Immature natural killer cell (primary cell): ENCODE measurements at regions not wholly inside any gene's neighbourhood (a gene's known extent, or its start where the extent isn't known, plus 50 kb on each side); places are given as distances from the start of the nearest gene placed in this dataset.
"Not testable (repeated sequence)": the region's sequence is repeated elsewhere in the genome, so short reads cannot be mapped to it uniquely, and the experiment has no call there.

Experiments used
- DNase-seq, 3 donors: peaks; one replicate each; pipeline ENCODE4 v3.0.0; 2022; ENCODE audit warnings: mixed read lengths in 1 of 3
- H3K27ac Mint-ChIP-seq, 6 donors: one replicate each; pipeline ENCODE4 v1.8.0; 2020; ENCODE audit warnings: mixed read lengths in 6 of 6, mild to moderate bottlenecking in 5 of 6, inconsistent platforms in 4 of 6, moderate library complexity in 3 of 6
- H3K27me3 Mint-ChIP-seq, 3 donors: one replicate each; pipeline ENCODE4 v1.8.0; 2020 to 2021; ENCODE audit warnings: low read depth in 3 of 3, mild to moderate bottlenecking in 3 of 3, mixed read lengths in 3 of 3, moderate library complexity in 3 of 3, inconsistent platforms in 1 of 3
- H3K36me3 Mint-ChIP-seq, 3 donors: one replicate each; pipeline ENCODE4 v1.8.0; 2020; ENCODE audit warnings: mixed read lengths in 3 of 3, inconsistent platforms in 2 of 3, mild to moderate bottlenecking in 2 of 3
- H3K4me1 Mint-ChIP-seq, 2 donors: one replicate each; pipeline ENCODE4 v1.8.0; 2020; ENCODE audit warnings: inconsistent platforms in 2 of 2, mild to moderate bottlenecking in 2 of 2, mixed read lengths in 2 of 2, moderate library complexity in 1 of 2
- H3K4me3 Mint-ChIP-seq, 5 donors: one replicate each; pipeline ENCODE4 v1.8.0; 2020; ENCODE audit warnings: mild to moderate bottlenecking in 5 of 5, mixed read lengths in 5 of 5, inconsistent platforms in 3 of 5, moderate library complexity in 3 of 5
- H3K9me3 Mint-ChIP-seq, 6 donors: one replicate each; pipeline ENCODE4 v1.8.0; 2020; ENCODE audit warnings: mild to moderate bottlenecking in 6 of 6, mixed read lengths in 6 of 6, inconsistent platforms in 4 of 6, moderate library complexity in 3 of 6

GRCh38 chr3:144553301-144553700, 581.7 kb downstream of the DIPK2A start:
- peaks cover 0 to 2% (median 0%) of the 10 kb centered on the region in 3 donors for H3K27me3 Mint-ChIP-seq
- peaks cover 0 to 6% (median under 1%) of the 10 kb centered on the region in 6 donors for H3K9me3 Mint-ChIP-seq
- H3K4me1 Mint-ChIP-seq = no peaks in the 10 kb centered on the region
- no peak for DNase-seq
- H3K27ac Mint-ChIP-seq = no peak overlapping the region
- no peaks in the 10 kb centered on the region for H3K36me3 Mint-ChIP-seq
- H3K4me3 Mint-ChIP-seq = no peak overlapping the region

GRCh38 chr3:144554889-144555288, 583.3 kb downstream of the DIPK2A start:
- Mint-ChIP-seq H3K27ac (no peak overlapping the region), H3K4me3 (no peak overlapping the region), H3K4me1 (no peaks in the 10 kb centered on the region), H3K27me3 (peaks cover 0 to 2% (median 0%) of the 10 kb centered on the region in 3 donors), H3K9me3 (peaks cover 0 to 2% (median 0%) of the 10 kb centered on the region in 6 donors), H3K36me3 (no peaks in the 10 kb centered on the region)
- no peak for DNase-seq

GRCh38 chr3:144556392-144556791, 584.8 kb downstream of the DIPK2A start:
- peaks cover 0 to 2% (median 0%) of the 10 kb centered on the region in 3 donors for H3K27me3 Mint-ChIP-seq
- H3K4me3 Mint-ChIP-seq = no peak overlapping the region
- no peaks in the 10 kb centered on the region for H3K36me3 Mint-ChIP-seq
- DNase-seq = no peak
- no peak overlapping the region for H3K27ac Mint-ChIP-seq
- H3K4me1 Mint-ChIP-seq = no peaks in the 10 kb centered on the region
- peaks cover 0 to 6% (median under 1%) of the 10 kb centered on the region in 6 donors for H3K9me3 Mint-ChIP-seq

- peaks cover 0 to 6% (median under 1%) of the 10 kb centered on the region in 6 donors for H3K9me3 Mint-ChIP-seq
- peaks cover 0 to 2% (median 0%) of the 10 kb centered on the region in 3 donors for H3K27me3 Mint-ChIP-seq
- H3K36me3 Mint-ChIP-seq = no peaks in the 10 kb centered on the region
- no peak overlapping the region for H3K4me3 Mint-ChIP-seq
- DNase-seq = no peak
- no peak overlapping the region for H3K27ac Mint-ChIP-seq
- H3K4me1 Mint-ChIP-seq = no peaks in the 10 kb centered on the region
Observed at GRCh38 chr3:144557515-144557914, 585.9 kb downstream of the DIPK2A start.

GRCh38 chr3:144564011-144564410, 592.4 kb downstream of the DIPK2A start:
- Mint-ChIP-seq H3K9me3 (peaks cover 0 to 22% (median 7%) of the 10 kb centered on the region in 6 donors), H3K27ac (no peak overlapping the region), H3K4me1 (no peaks in the 10 kb centered on the region), H3K4me3 (no peak overlapping the region), H3K27me3 (peaks cover 0 to 3% (median 0%) of the 10 kb centered on the region in 3 donors), H3K36me3 (no peaks in the 10 kb centered on the region)
- no peak for DNase-seq

- Mint-ChIP-seq H3K9me3 (peaks cover 0 to 17% (median 7%) of the 10 kb centered on the region in 6 donors), H3K27ac (no peak overlapping the region), H3K27me3 (peaks cover 0 to 3% (median 0%) of the 10 kb centered on the region in 3 donors), H3K4me1 (no peaks in the 10 kb centered on the region), H3K36me3 (no peaks in the 10 kb centered on the region), H3K4me3 (no peak overlapping the region)
- DNase-seq = no peak
Observed at GRCh38 chr3:144566320-144566719, 594.7 kb downstream of the DIPK2A start.

- no peak for DNase-seq
- no peak overlapping the region for H3K27ac Mint-ChIP-seq
- no peaks in the 10 kb centered on the region for H3K4me1 Mint-ChIP-seq
- H3K36me3 Mint-ChIP-seq = no peaks in the 10 kb centered on the region
- H3K27me3 Mint-ChIP-seq = peaks cover 0 to 3% (median 0%) of the 10 kb centered on the region in 3 donors
- H3K9me3 Mint-ChIP-seq = peaks cover 0 to 26% (median 8%) of the 10 kb centered on the region in 6 donors
- H3K4me3 Mint-ChIP-seq = no peak overlapping the region
Observed at GRCh38 chr3:144569651-144570050, 598.0 kb downstream of the DIPK2A start.

GRCh38 chr3:144583871-144584270, 612.2 kb downstream of the DIPK2A start:
- DNase-seq = no peak
- peaks cover 0 to 2% (median 1%) of the 10 kb centered on the region in 3 donors for H3K27me3 Mint-ChIP-seq
- H3K36me3 Mint-ChIP-seq = no peaks in the 10 kb centered on the region
- H3K4me3 Mint-ChIP-seq = no peak overlapping the region
- H3K27ac Mint-ChIP-seq = no peak overlapping the region
- no peaks in the 10 kb centered on the region for H3K4me1 Mint-ChIP-seq
- H3K9me3 Mint-ChIP-seq = peaks cover 0 to 13% (median 3%) of the 10 kb centered on the region in 6 donors

GRCh38 chr3:144585408-144585807, 613.8 kb downstream of the DIPK2A start:
- DNase-seq = no peak
- peaks cover 0 to 17% (median 3%) of the 10 kb centered on the region in 6 donors for H3K9me3 Mint-ChIP-seq
- H3K4me3 Mint-ChIP-seq = no peak overlapping the region
- peaks cover 0 to 2% (median 1%) of the 10 kb centered on the region in 3 donors for H3K27me3 Mint-ChIP-seq
- H3K36me3 Mint-ChIP-seq = no peaks in the 10 kb centered on the region
- no peaks in the 10 kb centered on the region for H3K4me1 Mint-ChIP-seq
- no peak overlapping the region for H3K27ac Mint-ChIP-seq

- Mint-ChIP-seq H3K36me3 (no peaks in the 10 kb centered on the region), H3K27ac (no peak overlapping the region), H3K4me3 (no peak overlapping the region), H3K4me1 (no peaks in the 10 kb centered on the region), H3K9me3 (peaks cover 0 to 17% (median 1%) of the 10 kb centered on the region in 6 donors), H3K27me3 (peaks cover 0 to 4% (median 1%) of the 10 kb centered on the region in 3 donors)
- no peak for DNase-seq
Observed at GRCh38 chr3:144585953-144586352, 614.3 kb downstream of the DIPK2A start.

- H3K4me1 Mint-ChIP-seq = no peaks in the 10 kb centered on the region
- H3K27ac Mint-ChIP-seq = no peak overlapping the region
- H3K4me3 Mint-ChIP-seq = no peak overlapping the region
- peaks cover 0 to 4% (median 1%) of the 10 kb centered on the region in 3 donors for H3K27me3 Mint-ChIP-seq
- peaks cover 0 to 17% (median 1%) of the 10 kb centered on the region in 6 donors for H3K9me3 Mint-ChIP-seq
- no peaks in the 10 kb centered on the region for H3K36me3 Mint-ChIP-seq
- no peak for DNase-seq
Observed at GRCh38 chr3:144586382-144586781, 614.8 kb downstream of the DIPK2A start.

GRCh38 chr3:144590854-144591253, 619.2 kb downstream of the DIPK2A start:
- Mint-ChIP-seq H3K27ac (no peak overlapping the region), H3K36me3 (no peaks in the 10 kb centered on the region), H3K9me3 (peaks cover 0 to 3% (median under 1%) of the 10 kb centered on the region in 6 donors), H3K4me1 (no peaks in the 10 kb centered on the region), H3K27me3 (peaks cover 0 to 2% (median 2%) of the 10 kb centered on the region in 3 donors), H3K4me3 (no peak overlapping the region)
- DNase-seq = no peak

- Mint-ChIP-seq H3K36me3 (no peaks in the 10 kb centered on the region), H3K27ac (no peak overlapping the region)
Observed at GRCh38 chr3:144593881-144594280, 622.3 kb downstream of the DIPK2A start.

GRCh38 chr3:144620236-144620635, 648.6 kb downstream of the DIPK2A start:
- not testable (repeated sequence) for H3K4me1 Mint-ChIP-seq

More at GRCh38 chr3:144593881-144594280, 622.3 kb downstream of the DIPK2A start:
- Mint-ChIP-seq H3K4me3 (no peak overlapping the region), H3K27me3 (peaks cover 0 to 2% (median 2%) of the 10 kb centered on the region in 3 donors), H3K9me3 (peaks cover 0 to 9% (median 2%) of the 10 kb centered on the region in 6 donors), H3K4me1 (no peaks in the 10 kb centered on the region)
- DNase-seq = no peak

GRCh38 chr3:144622845-144623244, 651.2 kb downstream of the DIPK2A start:
- no peak for DNase-seq
- Mint-ChIP-seq H3K4me3 (no peak overlapping the region), H3K36me3 (no peaks in the 10 kb centered on the region), H3K27ac (no peak overlapping the region), H3K9me3 (peaks cover 7 to 15% (median 11%) of the 10 kb centered on the region in 6 donors), H3K4me1 (no peaks in the 10 kb centered on the region), H3K27me3 (peaks cover 0 to 5% (median 0%) of the 10 kb centered on the region in 3 donors)

More at GRCh38 chr3:144620236-144620635, 648.6 kb downstream of the DIPK2A start:
- H3K9me3 Mint-ChIP-seq = peaks cover 8 to 25% (median 14%) of the 10 kb centered on the region in 6 donors
- H3K27me3 Mint-ChIP-seq, H3K27ac Mint-ChIP-seq, H3K4me3 Mint-ChIP-seq, DNase-seq, H3K36me3 Mint-ChIP-seq: not testable (repeated sequence)
